Activated CD8-positive, alpha-beta memory T cell treated with anti-CD3 and anti-CD28 coated beads for 1 hour (primary cell): ENCODE measurements at regions not wholly inside any gene's neighbourhood (a gene's known extent, or its start where the extent isn't known, plus 50 kb on each side); places are given as distances from the start of the nearest gene placed in this dataset.
"Not testable (repeated sequence)": the region's sequence is repeated elsewhere in the genome, so short reads cannot be mapped to it uniquely, and the experiment has no call there.

ENCODE experiments used
- DNase-seq, 2 donors: peaks; one replicate each; pipeline ENCODE4 v3.0.0-alpha.2; 2020; ENCODE audit warnings: low read depth in 1 of 2; ENCODE audit errors: extremely low read depth in 1 of 2

GRCh38 chr4:27075603-27076002 is 215.0 kb downstream of the STIM2 start:
- not testable (repeated sequence) for DNase-seq

GRCh38 chr4:27078934-27079455 is 218.4 kb downstream of the STIM2 start:
- no peak for DNase-seq

GRCh38 chr4:27081675-27082586 is 221.3 kb downstream of the STIM2 start:
- no peak for DNase-seq

- DNase-seq = no peak
Measured at GRCh38 chr4:27082776-27083175, 222.1 kb downstream of the STIM2 start.

- DNase-seq = peak in 1 of 2 donors; percentile 1
Measured at GRCh38 chr4:27084685-27085361, 224.2 kb downstream of the STIM2 start.

- DNase-seq = no peak
Measured at GRCh38 chr4:27085396-27085795, 224.8 kb downstream of the STIM2 start.

GRCh38 chr4:27087306-27088045 is 226.8 kb downstream of the STIM2 start:
- no peak for DNase-seq

GRCh38 chr4:27088491-27088890 is 227.8 kb downstream of the STIM2 start:
- DNase-seq = no peak

- no peak for DNase-seq
Measured at GRCh38 chr4:27089186-27089585, 228.5 kb downstream of the STIM2 start.

- no peak for DNase-seq
Measured at GRCh38 chr4:27090406-27090805, 229.8 kb downstream of the STIM2 start.

- DNase-seq = no peak
Measured at GRCh38 chr4:27094224-27094623, 233.6 kb downstream of the STIM2 start.

- DNase-seq = no peak
Measured at GRCh38 chr4:27094783-27095182, 234.1 kb downstream of the STIM2 start.

- no peak for DNase-seq
Measured at GRCh38 chr4:27096142-27096824, 235.6 kb downstream of the STIM2 start.

- no peak for DNase-seq
Measured at GRCh38 chr4:27098034-27098433, 237.4 kb downstream of the STIM2 start.

GRCh38 chr4:27100713-27101112 is 240.1 kb downstream of the STIM2 start:
- no peak for DNase-seq

GRCh38 chr4:27101126-27101525 is 240.5 kb downstream of the STIM2 start:
- no peak for DNase-seq

GRCh38 chr4:27101561-27101960 is 240.9 kb downstream of the STIM2 start:
- DNase-seq = no peak

GRCh38 chr4:27111627-27112026 is 251.0 kb downstream of the STIM2 start:
- DNase-seq = no peak

- DNase-seq = no peak
Measured at GRCh38 chr4:27112587-27112986, 251.9 kb downstream of the STIM2 start.

- DNase-seq = no peak
Measured at GRCh38 chr4:27115221-27115620, 254.6 kb downstream of the STIM2 start.

GRCh38 chr4:27117453-27117852 is 256.8 kb downstream of the STIM2 start:
- no peak for DNase-seq
